Common myeloid progenitor, CD34-positive (primary cell): ENCODE measurements at regions not wholly inside any gene's neighbourhood (a gene's known extent, or its start where the extent isn't known, plus 50 kb on each side); places are given as distances from the start of the nearest gene placed in this dataset.

ENCODE experiments used
- CTCF ChIA-PET: fragments of 350-600 bp; sonication (Branson Sonifier 250); formaldehyde crosslinking; loops from one replicate; lab custom pipeline; 2021; ENCODE audit warnings: antibody characterized with exemption; lab: Charles Lee
- POLR2A ChIA-PET: fragments of 350-600 bp; sonication (Branson Sonifier 250); formaldehyde crosslinking; loops from one replicate; lab custom pipeline; 2021; ENCODE audit warnings: antibody characterized with exemption; lab: Charles Lee
- DNase-seq, 3 donors: peaks; one replicate each; pipeline versions ENCODE4 v3.0.0 to v3.0.0-alpha.2; 2013
- H3K27ac ChIP-seq, 2 experiments: 1 replicate in 1 of 2; 2 replicates in 1 of 2; pipeline ENCODE4 v1.7.0; 2013; ENCODE audit warnings: inconsistent platforms in 2 of 2, low read length in 2 of 2, mild to moderate bottlenecking in 2 of 2, low read depth in 1 of 2, moderate library complexity in 1 of 2; ENCODE audit not compliant: severe bottlenecking in 2 of 2, insufficient read depth in 1 of 2, poor library complexity in 1 of 2
- H3K27me3 ChIP-seq, 5 experiments: replicated peaks in 2 of 5; 1 replicate in 3 of 5; 2 replicates in 2 of 5; pipeline versions ENCODE4 v1.6.1 to v1.7.0; 2013; ENCODE audit warnings: low read length in 4 of 5, mild to moderate bottlenecking in 2 of 5, moderate library complexity in 2 of 5, inconsistent platforms in 1 of 5; ENCODE audit not compliant: insufficient read depth in 5 of 5, control insufficient read depth in 4 of 5
- H3K36me3 ChIP-seq, 4 experiments: 1 replicate in 2 of 4; 2 replicates in 2 of 4; pipeline versions ENCODE4 v1.6.1 to v1.7.0; 2013; ENCODE audit warnings: low read length in 3 of 4, control low read depth in 1 of 4, mild to moderate bottlenecking in 1 of 4; ENCODE audit not compliant: control insufficient read depth in 4 of 4, insufficient read depth in 4 of 4
- H3K4me1 ChIP-seq, 4 experiments: 1 replicate in 3 of 4; 2 replicates in 1 of 4; pipeline versions ENCODE4 v1.6.1 to v1.7.1; 2013; ENCODE audit warnings: low read length in 3 of 4, mild to moderate bottlenecking in 3 of 4, control low read depth in 1 of 4, inconsistent platforms in 1 of 4, moderate library complexity in 1 of 4; ENCODE audit not compliant: control insufficient read depth in 4 of 4, insufficient read depth in 4 of 4; ENCODE audit errors: control extremely low read depth in 1 of 4
- H3K4me3 ChIP-seq, 7 experiments: 1 replicate in 4 of 7; 2 replicates in 3 of 7; pipeline versions ENCODE4 v1.5.1 to v1.7.0; 2013; ENCODE audit warnings: mild to moderate bottlenecking in 7 of 7, low read length in 6 of 7, moderate library complexity in 6 of 7, inconsistent platforms in 2 of 7, low read depth in 2 of 7, control low read depth in 1 of 7; ENCODE audit not compliant: insufficient read depth in 4 of 7, control insufficient read depth in 1 of 7; ENCODE audit errors: extremely low read depth in 1 of 7
- H3K9me3 ChIP-seq, 5 experiments: 1 replicate in 4 of 5; 2 replicates in 1 of 5; pipeline versions ENCODE4 v1.6.1 to v1.7.1; 2013; ENCODE audit warnings: low read length in 4 of 5, mild to moderate bottlenecking in 2 of 5, inconsistent platforms in 1 of 5, low read depth in 1 of 5, moderate library complexity in 1 of 5; ENCODE audit not compliant: control insufficient read depth in 4 of 5, insufficient read depth in 2 of 5; ENCODE audit errors: control extremely low read depth in 1 of 5
- WGBS: methylation state at CpG from one replicate; pipeline ENCODE4 v1.1.5; 2013; ENCODE audit not compliant: insufficient coverage; 5-methylcytosine and 5-hydroxymethylcytosine counted together

- WGBS = 0% methylated on average over 3 of the region's 3 CpGs
- Histone ChIP-seq H3K4me1 (peaks cover 10 to 13% (median 12%) of the 10 kb centered on the region in 4 experiments), H3K9me3 (no peaks in the 10 kb centered on the region), H3K4me3 (peak overlapping the region in 2 of 7 experiments; percentile 3 to 16), H3K27me3 (peaks cover 0 to 74% (median 17%) of the 10 kb centered on the region in 5 experiments), H3K36me3 (no peaks in the 10 kb centered on the region), H3K27ac (no peak overlapping the region)
- POLR2A ChIA-PET = interaction anchor here (1.2 kb wide), 1 partner anchor 100 kb away, joined by 3 read pairs; no protein-coding TSS in a partner anchor
- CTCF ChIA-PET = interaction anchor here (0.8 to 4.7 kb wide), 10 partner anchors 10 to 345 kb away, joined by 3 to 25 read pairs (median 5); no protein-coding TSS in a partner anchor
- peak; percentile 8 to 50 (median 49) for DNase-seq
Measured at GRCh38 chr3:193970773-193971206, 165.2 kb upstream of the HES1 start.

GRCh38 chr3:193971261-193971751 is 164.6 kb upstream of the HES1 start:
- Histone ChIP-seq H3K27ac (no peak overlapping the region), H3K36me3 (no peaks in the 10 kb centered on the region), H3K4me1 (peaks cover 10 to 13% (median 12%) of the 10 kb centered on the region in 4 experiments), H3K9me3 (no peaks in the 10 kb centered on the region), H3K27me3 (peaks cover 0 to 74% (median 17%) of the 10 kb centered on the region in 5 experiments), H3K4me3 (peak overlapping the region in 1 of 7 experiments; percentile 16)
- CTCF ChIA-PET = interaction anchor here (0.8 to 4.7 kb wide), 10 partner anchors 9 to 344 kb away, joined by 3 to 25 read pairs (median 5); no protein-coding TSS in a partner anchor
- peak; percentile 26 to 82 (median 82) for DNase-seq
- POLR2A ChIA-PET = interaction anchor here (1.2 kb wide), 1 partner anchor 99 kb away, joined by 3 read pairs; no protein-coding TSS in a partner anchor
- WGBS = 5% methylated on average over 5 of the region's 9 CpGs

GRCh38 chr3:193971966-193972365 is 164.0 kb upstream of the HES1 start:
- Histone ChIP-seq H3K4me1 (peaks cover 10 to 13% (median 12%) of the 10 kb centered on the region in 4 experiments), H3K27ac (no peak overlapping the region), H3K4me3 (no peak overlapping the region), H3K27me3 (peaks cover 0 to 71% (median 19%) of the 10 kb centered on the region in 5 experiments), H3K36me3 (no peaks in the 10 kb centered on the region), H3K9me3 (no peaks in the 10 kb centered on the region)
- POLR2A ChIA-PET = no interaction called here
- DNase-seq = no peak
- WGBS = 100% methylated on average over 1 of the region's 1 CpG
- CTCF ChIA-PET = interaction anchor here (1.1 to 4.7 kb wide), 5 partner anchors 12 to 344 kb away, joined by 3 to 25 read pairs (median 5); no protein-coding TSS in a partner anchor

GRCh38 chr3:193972832-193973231 is 163.1 kb upstream of the HES1 start:
- 77% methylated on average over 3 of the region's 3 CpGs for WGBS
- POLR2A ChIA-PET = no interaction called here
- no peak overlapping the region for H3K27ac ChIP-seq
- H3K4me1 ChIP-seq = peaks cover 10 to 16% (median 12%) of the 10 kb centered on the region in 4 experiments
- no peak overlapping the region for H3K4me3 ChIP-seq
- H3K9me3 ChIP-seq = no peaks in the 10 kb centered on the region
- no peak for DNase-seq
- no peaks in the 10 kb centered on the region for H3K36me3 ChIP-seq
- CTCF ChIA-PET = interaction anchor here (4.7 kb wide), 1 partner anchor 13 kb away, joined by 25 read pairs; no protein-coding TSS in a partner anchor
- H3K27me3 ChIP-seq = peaks cover 0 to 71% (median 20%) of the 10 kb centered on the region in 5 experiments

- peaks cover 0 to 74% (median 17%) of the 10 kb centered on the region in 5 experiments for H3K27me3 ChIP-seq
- POLR2A ChIA-PET = no interaction called here
- CTCF ChIA-PET = no interaction called here
Measured at GRCh38 chr3:193974191-193974652, 161.7 kb upstream of the HES1 start.

GRCh38 chr3:193974671-193975535 is 161.0 kb upstream of the HES1 start:
- CTCF ChIA-PET = interaction anchor here (1.1 kb wide), 1 partner anchor 195 kb away, joined by 3 read pairs; no protein-coding TSS in a partner anchor
- no peak for DNase-seq
- no peaks in the 10 kb centered on the region for H3K9me3 ChIP-seq
- H3K27me3 ChIP-seq = peaks cover 0 to 71% (median 18%) of the 10 kb centered on the region in 5 experiments
- H3K27ac ChIP-seq = no peak overlapping the region
- POLR2A ChIA-PET = no interaction called here
- H3K36me3 ChIP-seq = no peaks in the 10 kb centered on the region
- H3K4me1 ChIP-seq = peaks cover 10 to 16% (median 12%) of the 10 kb centered on the region in 4 experiments
- 87% methylated on average over 18 of the region's 22 CpGs for WGBS
- H3K4me3 ChIP-seq = no peak overlapping the region

More at GRCh38 chr3:193974191-193974652, 161.7 kb upstream of the HES1 start:
- 92% methylated on average over 5 of the region's 8 CpGs for WGBS
- Histone ChIP-seq H3K9me3 (no peaks in the 10 kb centered on the region), H3K4me1 (peaks cover 10 to 16% (median 12%) of the 10 kb centered on the region in 4 experiments), H3K4me3 (no peak overlapping the region), H3K36me3 (no peaks in the 10 kb centered on the region), H3K27ac (no peak overlapping the region)
- no peak for DNase-seq
